ENCODE measurements at regions not wholly inside any gene's neighbourhood (a gene's known extent, or its start where the extent isn't known, plus 50 kb on each side); places are given as distances from the start of the nearest gene placed in this dataset.

- Mint-ChIP-seq H3K4me3 (no peak overlapping the region), H3K4me1 (ENCODE audit: low read depth) (peaks cover 4% of the 10 kb centered on the region)
- ATAC-seq: no peak
Measured at GRCh38 chr12:89817501-89818226, 109.0 kb upstream of the ATP2B1 start.

GRCh38 chr12:89815225-89815624 lies 106.6 kb upstream of the ATP2B1 start:
- DNase-seq: no peak
- Mint-ChIP-seq H3K36me3 (ENCODE audit: insufficient read depth) (peaks cover 3% of the 10 kb centered on the region), H3K4me3 (no peak overlapping the region), H3K9me3 (no peaks in the 10 kb centered on the region), H3K27me3 (ENCODE audit: low read depth) (no peaks in the 10 kb centered on the region), H3K4me1 (ENCODE audit: low read depth) (no peaks in the 10 kb centered on the region)
- no peak for ATAC-seq

More at GRCh38 chr12:89817501-89818226, 109.0 kb upstream of the ATP2B1 start:
- no peaks in the 10 kb centered on the region for H3K9me3 Mint-ChIP-seq
- DNase-seq: no peak
- peaks cover 3% of the 10 kb centered on the region for H3K36me3 Mint-ChIP-seq (ENCODE audit: insufficient read depth)
- no peaks in the 10 kb centered on the region for H3K27me3 Mint-ChIP-seq (ENCODE audit: low read depth)

GRCh38 chr12:89803412-89803811 lies 94.8 kb upstream of the ATP2B1 start:
- H3K9me3 Mint-ChIP-seq: no peaks in the 10 kb centered on the region
- H3K4me3 Mint-ChIP-seq: no peak overlapping the region
- no peaks in the 10 kb centered on the region for H3K4me1 Mint-ChIP-seq (ENCODE audit: low read depth)
- no peaks in the 10 kb centered on the region for H3K36me3 Mint-ChIP-seq (ENCODE audit: insufficient read depth)
- DNase-seq: no peak
- ATAC-seq: no peak
- no peaks in the 10 kb centered on the region for H3K27me3 Mint-ChIP-seq (ENCODE audit: low read depth)

- no peaks in the 10 kb centered on the region for H3K4me1 Mint-ChIP-seq (ENCODE audit: low read depth)
- ATAC-seq (no peak), DNase-seq (no peak)
- no peaks in the 10 kb centered on the region for H3K27me3 Mint-ChIP-seq (ENCODE audit: low read depth)
- no peaks in the 10 kb centered on the region for H3K36me3 Mint-ChIP-seq (ENCODE audit: insufficient read depth)
- H3K4me3 Mint-ChIP-seq: no peak overlapping the region
- no peaks in the 10 kb centered on the region for H3K9me3 Mint-ChIP-seq
Measured at GRCh38 chr12:89801284-89801683, 92.6 kb upstream of the ATP2B1 start.

- H3K9me3 Mint-ChIP-seq: no peaks in the 10 kb centered on the region
- H3K36me3 Mint-ChIP-seq (ENCODE audit: insufficient read depth): no peaks in the 10 kb centered on the region
- no peak overlapping the region for H3K4me3 Mint-ChIP-seq
- H3K27me3 Mint-ChIP-seq (ENCODE audit: low read depth): no peaks in the 10 kb centered on the region
- H3K4me1 Mint-ChIP-seq (ENCODE audit: low read depth): no peaks in the 10 kb centered on the region
- no peak for DNase-seq
- ATAC-seq: no peak
Measured at GRCh38 chr12:89800435-89800834, 91.8 kb upstream of the ATP2B1 start.

DNA sequence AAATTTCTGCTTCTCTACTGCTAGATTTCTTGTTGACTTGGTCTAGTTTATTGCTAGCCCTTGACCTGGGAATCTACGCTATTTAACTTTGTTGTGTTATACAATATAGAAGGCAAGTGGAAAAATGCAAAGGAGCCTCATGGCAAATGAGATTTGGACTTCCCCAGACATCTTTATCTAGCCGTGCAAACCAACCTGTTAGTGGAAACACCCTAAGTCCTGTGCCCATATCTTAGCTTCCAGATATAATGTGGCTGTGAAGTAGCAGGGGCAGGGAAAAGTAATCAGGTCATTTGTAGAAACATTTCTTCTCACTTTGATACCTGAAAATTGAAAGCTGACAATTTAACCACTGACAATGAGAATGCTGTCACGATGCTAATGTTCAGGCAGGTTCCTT lies 90.7 kb upstream of the ATP2B1 start:
- no peaks in the 10 kb centered on the region for H3K27me3 Mint-ChIP-seq (ENCODE audit: low read depth)
- H3K9me3 Mint-ChIP-seq: no peaks in the 10 kb centered on the region
- DNase-seq (no peak), ATAC-seq (no peak)
- H3K4me3 Mint-ChIP-seq: no peak overlapping the region
- H3K4me1 Mint-ChIP-seq (ENCODE audit: low read depth): no peaks in the 10 kb centered on the region
- H3K36me3 Mint-ChIP-seq (ENCODE audit: insufficient read depth): no peaks in the 10 kb centered on the region

GRCh38 chr12:89797436-89797835 lies 88.8 kb upstream of the ATP2B1 start:
- H3K36me3 Mint-ChIP-seq (ENCODE audit: insufficient read depth): no peaks in the 10 kb centered on the region
- no peak overlapping the region for H3K4me3 Mint-ChIP-seq
- H3K9me3 Mint-ChIP-seq: no peaks in the 10 kb centered on the region
- H3K27me3 Mint-ChIP-seq (ENCODE audit: low read depth): no peaks in the 10 kb centered on the region
- ATAC-seq (no peak), DNase-seq (no peak)
- H3K4me1 Mint-ChIP-seq (ENCODE audit: low read depth): no peaks in the 10 kb centered on the region

DNA sequence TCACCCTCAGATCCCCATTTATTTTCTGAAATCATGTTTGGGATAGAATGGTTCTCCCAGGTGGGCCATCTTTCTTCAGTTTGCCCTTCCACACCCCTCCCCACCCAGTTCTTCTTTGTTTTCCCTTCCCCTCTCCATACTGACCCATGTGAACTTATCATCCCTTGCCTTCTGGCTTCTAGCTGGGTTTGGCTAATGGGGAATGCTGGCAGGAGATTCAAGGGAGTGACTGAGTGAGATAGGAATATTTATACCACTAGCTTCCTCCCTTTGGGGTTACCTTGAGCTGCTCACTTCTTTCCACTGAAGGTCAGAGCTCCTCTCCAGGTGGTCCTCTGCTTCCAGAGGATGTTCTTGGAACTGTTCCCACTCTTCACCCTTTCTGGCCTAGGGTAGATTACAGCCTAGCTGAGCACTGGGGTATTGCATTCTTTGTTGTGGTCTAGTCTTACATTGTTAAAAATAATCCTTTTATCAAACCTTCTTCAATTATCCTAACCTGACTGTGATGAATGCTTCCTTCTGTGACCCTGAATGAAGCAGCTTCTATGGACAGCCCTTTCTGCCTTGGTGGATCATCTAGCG lies 88.3 kb upstream of the ATP2B1 start:
- DNase-seq (no peak), ATAC-seq (no peak)
- Mint-ChIP-seq H3K36me3 (ENCODE audit: insufficient read depth) (no peaks in the 10 kb centered on the region), H3K4me3 (no peak overlapping the region), H3K27me3 (ENCODE audit: low read depth) (no peaks in the 10 kb centered on the region), H3K4me1 (ENCODE audit: low read depth) (no peaks in the 10 kb centered on the region), H3K9me3 (no peaks in the 10 kb centered on the region)

DNA sequence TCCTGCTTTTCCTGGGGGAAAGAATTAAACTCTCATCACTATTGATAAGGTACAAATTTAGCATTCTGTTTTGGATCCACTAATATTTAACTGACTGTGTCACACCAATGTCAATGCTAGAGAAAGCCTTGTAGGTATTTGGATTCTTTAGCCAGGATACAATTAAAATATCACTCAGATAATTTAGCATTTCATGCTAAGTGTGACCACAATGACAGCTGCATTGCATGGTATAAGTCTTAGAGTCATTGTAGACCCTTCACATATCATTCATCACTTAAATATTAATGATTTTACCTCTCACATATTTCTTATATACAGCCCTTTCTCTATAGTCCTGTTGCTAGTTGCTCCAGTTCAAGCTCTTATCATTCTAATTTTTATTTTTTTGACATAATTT lies 85.3 kb upstream of the ATP2B1 start:
- no peaks in the 10 kb centered on the region for H3K36me3 Mint-ChIP-seq (ENCODE audit: insufficient read depth)
- no peak for ATAC-seq
- no peaks in the 10 kb centered on the region for H3K27me3 Mint-ChIP-seq (ENCODE audit: low read depth)
- H3K9me3 Mint-ChIP-seq: no peaks in the 10 kb centered on the region
- no peak overlapping the region for H3K4me3 Mint-ChIP-seq
- H3K4me1 Mint-ChIP-seq (ENCODE audit: low read depth): no peaks in the 10 kb centered on the region
- no peak for DNase-seq

DNA sequence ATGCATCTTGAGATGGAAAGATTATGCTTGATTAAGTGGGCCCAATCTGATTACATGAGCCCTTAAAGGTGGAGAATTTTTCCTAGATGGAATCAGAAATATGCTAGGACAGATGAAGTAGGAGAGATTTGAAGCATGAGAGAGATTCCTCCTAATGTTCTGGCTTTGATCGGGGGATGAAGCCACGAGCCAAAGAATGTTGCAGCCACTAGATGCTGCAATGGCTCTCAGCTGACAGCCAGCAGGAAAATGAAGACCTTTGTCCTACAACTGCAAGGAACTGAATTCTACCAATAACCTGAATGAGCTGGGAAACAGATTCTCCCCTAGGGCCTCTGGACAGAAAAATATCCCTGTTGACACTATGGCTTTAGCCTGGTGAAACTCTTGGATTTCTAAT lies 82.6 kb upstream of the ATP2B1 start:
- DNase-seq (no peak), ATAC-seq (no peak)
- no peaks in the 10 kb centered on the region for H3K27me3 Mint-ChIP-seq (ENCODE audit: low read depth)
- H3K36me3 Mint-ChIP-seq (ENCODE audit: insufficient read depth): no peaks in the 10 kb centered on the region
- no peaks in the 10 kb centered on the region for H3K4me1 Mint-ChIP-seq (ENCODE audit: low read depth)
- no peak overlapping the region for H3K4me3 Mint-ChIP-seq
- peaks cover 3% of the 10 kb centered on the region for H3K9me3 Mint-ChIP-seq

DNA sequence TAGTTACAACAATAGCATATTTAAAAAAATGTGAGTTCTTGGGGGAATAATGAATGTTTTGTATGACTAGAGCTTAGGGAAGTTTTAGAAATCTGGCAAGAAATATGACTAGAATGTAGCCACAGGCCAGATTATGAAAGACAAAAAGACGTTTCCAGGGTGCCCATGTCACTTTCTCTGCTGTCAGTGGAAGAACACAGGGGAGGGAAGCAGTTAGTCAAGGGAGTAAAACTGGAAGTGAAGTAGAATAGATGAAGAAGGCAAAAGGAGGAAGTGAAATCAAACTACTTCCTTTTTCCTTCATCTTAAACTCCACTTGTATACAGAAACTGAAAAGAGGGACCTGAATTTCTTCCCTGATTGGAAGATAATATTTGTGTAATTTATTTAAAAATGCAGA lies 81.2 kb upstream of the ATP2B1 start:
- Mint-ChIP-seq H3K27me3 (ENCODE audit: low read depth) (no peaks in the 10 kb centered on the region), H3K4me1 (ENCODE audit: low read depth) (no peaks in the 10 kb centered on the region), H3K36me3 (ENCODE audit: insufficient read depth) (peaks cover 2% of the 10 kb centered on the region), H3K9me3 (peaks cover 10% of the 10 kb centered on the region), H3K4me3 (no peak overlapping the region)
- DNase-seq: no peak
- no peak for ATAC-seq

GRCh38 chr12:89787763-89788162 lies 79.1 kb upstream of the ATP2B1 start:
- ATAC-seq (no peak), DNase-seq (no peak)
- no peak overlapping the region for H3K4me3 Mint-ChIP-seq
- peaks cover 3% of the 10 kb centered on the region for H3K4me1 Mint-ChIP-seq (ENCODE audit: low read depth)
- H3K36me3 Mint-ChIP-seq (ENCODE audit: insufficient read depth): peaks cover 2% of the 10 kb centered on the region
- peaks cover 10% of the 10 kb centered on the region for H3K9me3 Mint-ChIP-seq
- no peaks in the 10 kb centered on the region for H3K27me3 Mint-ChIP-seq (ENCODE audit: low read depth)

- peaks cover 10% of the 10 kb centered on the region for H3K9me3 Mint-ChIP-seq
- no peak for DNase-seq
- H3K27me3 Mint-ChIP-seq (ENCODE audit: low read depth): no peaks in the 10 kb centered on the region
- peaks cover 5% of the 10 kb centered on the region for H3K4me1 Mint-ChIP-seq (ENCODE audit: low read depth)
- no peak overlapping the region for H3K4me3 Mint-ChIP-seq
- peaks cover 2% of the 10 kb centered on the region for H3K36me3 Mint-ChIP-seq (ENCODE audit: insufficient read depth)
- no peak for ATAC-seq
Measured at GRCh38 chr12:89786177-89786810, 77.7 kb upstream of the ATP2B1 start.

DNA sequence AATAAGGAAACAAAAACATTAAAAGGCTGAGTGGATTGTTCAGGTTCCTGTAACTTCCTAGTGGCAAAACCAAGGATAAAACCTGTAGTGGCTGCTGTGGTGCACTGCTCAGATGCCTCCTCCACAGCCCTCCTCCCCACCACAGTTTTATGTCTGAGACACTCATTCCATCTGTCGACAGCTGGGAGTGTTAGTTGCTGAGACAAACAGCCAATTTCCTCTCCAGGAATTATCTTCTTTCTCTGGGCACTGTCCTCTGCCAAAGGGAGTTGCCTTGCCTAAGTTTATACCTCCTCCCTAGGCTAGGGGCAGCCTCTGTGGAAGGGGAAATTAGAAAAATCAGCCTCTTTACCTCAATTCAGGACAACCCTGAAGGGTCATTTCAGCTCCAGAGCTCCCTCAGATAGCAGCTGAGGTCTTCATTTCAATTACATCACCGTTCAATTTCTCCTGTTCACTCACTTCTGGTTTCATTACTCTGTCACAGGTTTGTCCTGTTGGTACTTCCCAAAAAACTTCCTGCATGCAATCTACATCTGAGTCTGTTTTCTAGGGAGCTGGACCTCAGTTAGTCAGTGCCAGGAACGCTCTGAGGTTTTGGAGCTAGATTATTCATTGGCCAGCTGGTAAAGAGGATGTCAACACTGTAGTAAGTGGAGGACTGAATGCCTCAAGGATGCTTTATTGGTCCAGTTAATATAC lies 74.9 kb upstream of the ATP2B1 start:
- Mint-ChIP-seq H3K4me1 (ENCODE audit: low read depth) (peaks cover 5% of the 10 kb centered on the region), H3K27me3 (ENCODE audit: low read depth) (no peaks in the 10 kb centered on the region), H3K36me3 (ENCODE audit: insufficient read depth) (peaks cover 2% of the 10 kb centered on the region), H3K4me3 (no peak overlapping the region), H3K9me3 (peaks cover 10% of the 10 kb centered on the region)
- no peak for DNase-seq
- ATAC-seq: no peak
